ENCODE measurements at regions not wholly inside any gene's neighbourhood (a gene's known extent, or its start where the extent isn't known, plus 50 kb on each side); places are given as distances from the start of the nearest gene placed in this dataset.

DNA sequence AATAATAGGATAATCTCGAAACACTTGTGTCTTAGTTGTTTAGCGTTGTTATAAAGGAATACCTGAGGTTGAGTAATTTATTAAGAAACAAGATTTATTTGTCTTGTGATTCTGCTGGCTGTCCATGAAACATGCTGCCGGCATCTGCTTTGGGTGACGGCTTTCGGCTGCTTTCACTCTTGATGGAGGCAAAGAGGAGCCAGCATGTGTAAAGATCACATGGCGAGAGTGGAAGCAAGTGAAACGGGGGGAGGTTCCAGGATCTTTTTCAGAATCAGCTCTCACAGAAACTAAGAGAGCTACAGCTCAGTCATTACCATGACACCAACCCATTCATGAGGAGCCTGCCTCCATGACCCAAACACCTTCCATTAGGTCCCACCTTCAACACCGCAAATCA is 402.8 kb downstream of the CDC14C start:
- Mint-ChIP-seq H3K27me3 (no peaks in the 10 kb centered on the region), H3K27ac (no peak overlapping the region), H3K4me1 (ENCODE audit: low read depth) (no peaks in the 10 kb centered on the region), H3K4me3 (no peak overlapping the region), H3K9me3 (peaks cover 8% of the 10 kb centered on the region), H3K36me3 (ENCODE audit: low read depth) (no peaks in the 10 kb centered on the region)
- Histone ChIP-seq H3K27ac (ENCODE audit: low read depth in 1 of 2, low read length in 2 of 2) (no peak overlapping the region), H3K36me3 (ENCODE audit: insufficient read depth, low read length) (no peaks in the 10 kb centered on the region), H3K4me3 (ENCODE audit: low read length) (no peak overlapping the region), H3K9me3 (ENCODE audit: control insufficient read depth in 1 of 2, insufficient read depth in 1 of 2, low read length in 2 of 2) (peaks cover 0 to 3% of the 10 kb centered on the region in 2 experiments), H3K27me3 (ENCODE audit: control insufficient read depth in 1 of 2, insufficient read depth in 2 of 2, low read length in 2 of 2) (no peaks in the 10 kb centered on the region), H3K4me1 (ENCODE audit: insufficient read depth, low read length) (no peaks in the 10 kb centered on the region)
- intact Hi-C loops (cut with DNase I, micrococcal nuclease): no loop called here
- DNase-seq (no peak), ATAC-seq (ENCODE audit: poor library complexity) (no peak)
- ChIA-PET CTCF (no interaction called here), POLR2A (no interaction called here)
- TF ChIP-seq, protein P1, sequence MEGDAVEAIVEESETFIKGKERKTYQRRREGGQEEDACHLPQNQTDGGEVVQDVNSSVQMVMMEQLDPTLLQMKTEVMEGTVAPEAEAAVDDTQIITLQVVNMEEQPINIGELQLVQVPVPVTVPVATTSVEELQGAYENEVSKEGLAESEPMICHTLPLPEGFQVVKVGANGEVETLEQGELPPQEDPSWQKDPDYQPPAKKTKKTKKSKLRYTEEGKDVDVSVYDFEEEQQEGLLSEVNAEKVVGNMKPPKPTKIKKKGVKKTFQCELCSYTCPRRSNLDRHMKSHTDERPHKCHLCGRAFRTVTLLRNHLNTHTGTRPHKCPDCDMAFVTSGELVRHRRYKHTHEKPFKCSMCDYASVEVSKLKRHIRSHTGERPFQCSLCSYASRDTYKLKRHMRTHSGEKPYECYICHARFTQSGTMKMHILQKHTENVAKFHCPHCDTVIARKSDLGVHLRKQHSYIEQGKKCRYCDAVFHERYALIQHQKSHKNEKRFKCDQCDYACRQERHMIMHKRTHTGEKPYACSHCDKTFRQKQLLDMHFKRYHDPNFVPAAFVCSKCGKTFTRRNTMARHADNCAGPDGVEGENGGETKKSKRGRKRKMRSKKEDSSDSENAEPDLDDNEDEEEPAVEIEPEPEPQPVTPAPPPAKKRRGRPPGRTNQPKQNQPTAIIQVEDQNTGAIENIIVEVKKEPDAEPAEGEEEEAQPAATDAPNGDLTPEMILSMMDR (IDR thresholded peaks at IDR 0.05): no peak

DNA sequence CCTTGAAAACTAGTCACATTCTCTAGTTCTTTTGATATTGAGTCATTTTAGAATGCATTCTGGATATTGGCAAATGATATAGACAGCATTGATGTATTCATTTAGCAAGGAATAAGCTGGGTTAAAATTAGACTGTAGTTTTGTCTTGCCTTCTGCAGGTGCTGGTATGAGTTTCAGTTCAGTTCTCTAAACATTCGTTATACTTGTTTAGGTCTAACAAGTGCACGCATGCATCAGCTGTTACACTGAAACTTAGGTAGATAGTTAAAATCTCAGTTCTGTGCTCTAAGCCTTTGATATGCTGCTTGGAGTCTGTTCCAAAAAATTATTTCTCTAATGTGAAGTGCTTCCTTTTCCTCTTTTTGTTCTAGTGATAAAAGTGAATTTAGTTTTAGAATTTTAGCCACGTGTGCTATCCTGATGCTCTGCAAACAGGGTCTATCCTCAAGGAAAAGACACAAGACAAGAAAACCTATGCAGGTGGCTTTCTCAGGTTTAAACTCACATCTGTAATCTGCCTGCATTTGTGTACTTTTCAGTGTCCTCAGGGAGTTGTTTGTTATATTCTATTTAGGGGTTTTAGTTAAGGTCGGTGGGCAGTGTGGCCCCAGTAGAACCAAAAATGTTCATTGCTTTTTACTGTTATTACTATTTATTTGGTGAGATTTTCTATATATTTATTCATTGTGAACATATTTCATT is 409.0 kb downstream of the CDC14C start:
- DNase-seq (no peak), ATAC-seq (ENCODE audit: poor library complexity) (no peak)
- ChIA-PET POLR2A (no interaction called here), CTCF (no interaction called here)
- H3K4me3 ChIP-seq (ENCODE audit: low read length): no peak overlapping the region
- H3K27ac ChIP-seq (ENCODE audit: low read depth in 1 of 2, low read length in 2 of 2): no peak overlapping the region
- intact Hi-C loops (cut with DNase I, micrococcal nuclease): no loop called here
- H3K9me3 Mint-ChIP-seq: no peaks in the 10 kb centered on the region
- no peaks in the 10 kb centered on the region for H3K9me3 ChIP-seq (ENCODE audit: control insufficient read depth in 1 of 2, insufficient read depth in 1 of 2, low read length in 2 of 2)
- no peaks in the 10 kb centered on the region for H3K27me3 Mint-ChIP-seq
- H3K36me3 ChIP-seq (ENCODE audit: insufficient read depth, low read length): no peaks in the 10 kb centered on the region
- no peaks in the 10 kb centered on the region for H3K36me3 Mint-ChIP-seq (ENCODE audit: low read depth)
- no peaks in the 10 kb centered on the region for H3K4me1 Mint-ChIP-seq (ENCODE audit: low read depth)
- H3K4me3 Mint-ChIP-seq: no peak overlapping the region
- no peak overlapping the region for H3K27ac Mint-ChIP-seq
- no peaks in the 10 kb centered on the region for H3K4me1 ChIP-seq (ENCODE audit: insufficient read depth, low read length)
- H3K27me3 ChIP-seq (ENCODE audit: control insufficient read depth in 1 of 2, insufficient read depth in 2 of 2, low read length in 2 of 2): no peaks in the 10 kb centered on the region
- TF ChIP-seq, protein P1 (IDR thresholded peaks at IDR 0.05): no peak

DNA sequence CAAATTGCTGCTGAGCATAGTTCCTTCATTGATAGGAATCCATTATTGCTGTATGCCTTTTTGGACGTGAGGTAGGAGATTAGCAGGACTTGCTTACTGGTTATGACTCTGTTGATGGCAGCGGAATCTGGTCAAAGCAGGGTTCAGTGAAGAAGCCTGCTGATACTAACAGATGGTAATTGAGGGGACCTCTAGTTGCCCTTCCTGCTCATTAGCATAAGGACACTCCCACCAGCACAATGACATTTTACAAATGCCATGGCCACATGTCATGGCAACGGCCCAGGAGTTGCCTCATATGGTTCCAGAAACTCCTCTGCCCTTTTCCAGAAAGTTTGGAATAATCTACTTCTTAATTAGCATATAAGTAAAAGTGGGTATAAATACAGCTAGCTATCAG is 417.5 kb downstream of the CDC14C start:
- CTCF ChIA-PET: no interaction called here
- H3K27me3 Mint-ChIP-seq: no peaks in the 10 kb centered on the region
- no peaks in the 10 kb centered on the region for H3K4me1 Mint-ChIP-seq (ENCODE audit: low read depth)
- H3K4me3 ChIP-seq (ENCODE audit: low read length): no peak overlapping the region
- H3K36me3 ChIP-seq (ENCODE audit: insufficient read depth, low read length): no peaks in the 10 kb centered on the region
- TF ChIP-seq, protein P1 (IDR thresholded peaks at IDR 0.05): no peak
- POLR2A ChIA-PET: no interaction called here
- H3K36me3 Mint-ChIP-seq (ENCODE audit: low read depth): no peaks in the 10 kb centered on the region
- intact Hi-C loops (cut with DNase I, micrococcal nuclease): no loop called here
- ATAC-seq (ENCODE audit: poor library complexity) (no peak), DNase-seq (no peak)
- no peak overlapping the region for H3K4me3 Mint-ChIP-seq
- H3K27ac ChIP-seq (ENCODE audit: low read depth in 1 of 2, low read length in 2 of 2): no peak overlapping the region
- no peaks in the 10 kb centered on the region for H3K9me3 ChIP-seq (ENCODE audit: control insufficient read depth in 1 of 2, insufficient read depth in 1 of 2, low read length in 2 of 2)
- H3K27ac Mint-ChIP-seq: no peak overlapping the region
- no peaks in the 10 kb centered on the region for H3K4me1 ChIP-seq (ENCODE audit: insufficient read depth, low read length)
- H3K9me3 Mint-ChIP-seq: peaks cover 8% of the 10 kb centered on the region
- no peaks in the 10 kb centered on the region for H3K27me3 ChIP-seq (ENCODE audit: control insufficient read depth in 1 of 2, insufficient read depth in 2 of 2, low read length in 2 of 2)
